ENCODE measurements at regions not wholly inside any gene's neighbourhood (a gene's known extent, or its start where the extent isn't known, plus 50 kb on each side); places are given as distances from the start of the nearest gene placed in this dataset.
A peak's percentile ranks its signal among the peaks of the same experiment; 100 is the strongest.
"Not testable (repeated sequence)": the region's sequence is repeated elsewhere in the genome, so short reads cannot be mapped to it uniquely, and the experiment has no call there.

- H3K4me2 ChIP-seq (ENCODE audit: low read length); H3F3A ChIP-seq (ENCODE audit: control insufficient read depth, insufficient read depth); H3K4me1 ChIP-seq (ENCODE audit: control insufficient read depth, low read length); H3K27me3 ChIP-seq (ENCODE audit: control insufficient read depth, low read length); H4K20me1 ChIP-seq (ENCODE audit: control insufficient read depth, insufficient read depth, low read depth, low read length); H3K9me3 ChIP-seq (ENCODE audit: control insufficient read depth, insufficient read depth, low read length); H3K4me3 ChIP-seq (ENCODE audit: low read length); H3K79me2 ChIP-seq (ENCODE audit: control insufficient read depth, low read length); H3K27ac ChIP-seq (ENCODE audit: low read depth, low read length); H3K9me2 ChIP-seq (replicated peaks; ENCODE audit: control insufficient read depth, low read length); H3K36me3 ChIP-seq (ENCODE audit: control insufficient read depth, low read length): not testable (repeated sequence)
These were observed 51.5 kb upstream of the MUC20 start for GRCh38 chr3:195669310-195669709.

- not testable (repeated sequence) for H3K4me2 ChIP-seq (ENCODE audit: low read length); H3K36me3 ChIP-seq (ENCODE audit: control insufficient read depth, low read length); H3K4me1 ChIP-seq (ENCODE audit: control insufficient read depth, low read length); H3K27me3 ChIP-seq (ENCODE audit: control insufficient read depth, low read length); H3K79me2 ChIP-seq (ENCODE audit: control insufficient read depth, low read length); H3K4me3 ChIP-seq (ENCODE audit: low read length); H3F3A ChIP-seq (ENCODE audit: control insufficient read depth, insufficient read depth); H4K20me1 ChIP-seq (ENCODE audit: control insufficient read depth, insufficient read depth, low read depth, low read length); H3K27ac ChIP-seq (ENCODE audit: low read depth, low read length); H3K9me2 ChIP-seq (replicated peaks; ENCODE audit: control insufficient read depth, low read length); H3K9me3 ChIP-seq (ENCODE audit: control insufficient read depth, insufficient read depth, low read length)
These were observed 52.5 kb upstream of the MUC20 start for GRCh38 chr3:195668131-195668766.

GRCh38 chr3:195665311-195665710 lies 55.5 kb upstream of the MUC20 start:
- H3K9me3 ChIP-seq (ENCODE audit: control insufficient read depth, insufficient read depth, low read length); H3K27me3 ChIP-seq (ENCODE audit: control insufficient read depth, low read length); H3K4me3 ChIP-seq (ENCODE audit: low read length); H3F3A ChIP-seq (ENCODE audit: control insufficient read depth, insufficient read depth); H3K79me2 ChIP-seq (ENCODE audit: control insufficient read depth, low read length); H3K36me3 ChIP-seq (ENCODE audit: control insufficient read depth, low read length); H3K4me2 ChIP-seq (ENCODE audit: low read length); H4K20me1 ChIP-seq (ENCODE audit: control insufficient read depth, insufficient read depth, low read depth, low read length); H3K27ac ChIP-seq (ENCODE audit: low read depth, low read length); H3K9me2 ChIP-seq (replicated peaks; ENCODE audit: control insufficient read depth, low read length); H3K4me1 ChIP-seq (ENCODE audit: control insufficient read depth, low read length): not testable (repeated sequence)

GRCh38 chr3:195664131-195664530 lies 56.6 kb upstream of the MUC20 start:
- not testable (repeated sequence) for H4K20me1 ChIP-seq (ENCODE audit: control insufficient read depth, insufficient read depth, low read depth, low read length); H3K9me2 ChIP-seq (replicated peaks; ENCODE audit: control insufficient read depth, low read length); H3K4me2 ChIP-seq (ENCODE audit: low read length); H3K27me3 ChIP-seq (ENCODE audit: control insufficient read depth, low read length); H3F3A ChIP-seq (ENCODE audit: control insufficient read depth, insufficient read depth); H3K4me3 ChIP-seq (ENCODE audit: low read length); H3K79me2 ChIP-seq (ENCODE audit: control insufficient read depth, low read length); H3K27ac ChIP-seq (ENCODE audit: low read depth, low read length); H3K36me3 ChIP-seq (ENCODE audit: control insufficient read depth, low read length); H3K9me3 ChIP-seq (ENCODE audit: control insufficient read depth, insufficient read depth, low read length); H3K4me1 ChIP-seq (ENCODE audit: control insufficient read depth, low read length)

- H3K9me3 ChIP-seq (ENCODE audit: control insufficient read depth, insufficient read depth, low read length); H3K27me3 ChIP-seq (ENCODE audit: control insufficient read depth, low read length); H3K27ac ChIP-seq (ENCODE audit: low read depth, low read length); H3K36me3 ChIP-seq (ENCODE audit: control insufficient read depth, low read length); H3F3A ChIP-seq (ENCODE audit: control insufficient read depth, insufficient read depth); H4K20me1 ChIP-seq (ENCODE audit: control insufficient read depth, insufficient read depth, low read depth, low read length); H3K4me1 ChIP-seq (ENCODE audit: control insufficient read depth, low read length); H3K4me2 ChIP-seq (ENCODE audit: low read length); H3K4me3 ChIP-seq (ENCODE audit: low read length); H3K9me2 ChIP-seq (replicated peaks; ENCODE audit: control insufficient read depth, low read length); H3K79me2 ChIP-seq (ENCODE audit: control insufficient read depth, low read length): not testable (repeated sequence)
These were observed 61.6 kb upstream of the MUC20 start for GRCh38 chr3:195659136-195659533.

- H3K9me2 ChIP-seq (replicated peaks; ENCODE audit: control insufficient read depth, low read length); H3K4me2 ChIP-seq (ENCODE audit: low read length); H4K20me1 ChIP-seq (ENCODE audit: control insufficient read depth, insufficient read depth, low read depth, low read length); H3K27ac ChIP-seq (ENCODE audit: low read depth, low read length); H3K4me1 ChIP-seq (ENCODE audit: control insufficient read depth, low read length); H3K4me3 ChIP-seq (ENCODE audit: low read length); H3K79me2 ChIP-seq (ENCODE audit: control insufficient read depth, low read length); H3K27me3 ChIP-seq (ENCODE audit: control insufficient read depth, low read length); H3K9me3 ChIP-seq (ENCODE audit: control insufficient read depth, insufficient read depth, low read length); H3K36me3 ChIP-seq (ENCODE audit: control insufficient read depth, low read length); H3F3A ChIP-seq (ENCODE audit: control insufficient read depth, insufficient read depth): not testable (repeated sequence)
These were observed 62.2 kb upstream of the MUC20 start for GRCh38 chr3:195658381-195659135.

GRCh38 chr3:195657475-195658372 lies 63.1 kb upstream of the MUC20 start:
- peak overlapping the region; percentile 53 for H3K4me2 ChIP-seq (ENCODE audit: low read length)
- H3K79me2 ChIP-seq (ENCODE audit: control insufficient read depth, low read length); H3K9me3 ChIP-seq (ENCODE audit: control insufficient read depth, insufficient read depth, low read length); H3K36me3 ChIP-seq (ENCODE audit: control insufficient read depth, low read length); H3F3A ChIP-seq (ENCODE audit: control insufficient read depth, insufficient read depth); H3K27me3 ChIP-seq (ENCODE audit: control insufficient read depth, low read length); H4K20me1 ChIP-seq (ENCODE audit: control insufficient read depth, insufficient read depth, low read depth, low read length); H3K4me1 ChIP-seq (ENCODE audit: control insufficient read depth, low read length); H3K9me2 ChIP-seq (replicated peaks; ENCODE audit: control insufficient read depth, low read length); H3K27ac ChIP-seq (ENCODE audit: low read depth, low read length): not testable (repeated sequence)
- peak overlapping the region; percentile 67 for H3K4me3 ChIP-seq (ENCODE audit: low read length)

GRCh38 chr3:195656091-195656490 lies 64.7 kb upstream of the MUC20 start:
- not testable (repeated sequence) for H3F3A ChIP-seq (ENCODE audit: control insufficient read depth, insufficient read depth); H3K4me2 ChIP-seq (ENCODE audit: low read length); H3K27ac ChIP-seq (ENCODE audit: low read depth, low read length); H3K36me3 ChIP-seq (ENCODE audit: control insufficient read depth, low read length); H3K79me2 ChIP-seq (ENCODE audit: control insufficient read depth, low read length); H3K27me3 ChIP-seq (ENCODE audit: control insufficient read depth, low read length); H3K4me3 ChIP-seq (ENCODE audit: low read length); H4K20me1 ChIP-seq (ENCODE audit: control insufficient read depth, insufficient read depth, low read depth, low read length); H3K9me3 ChIP-seq (ENCODE audit: control insufficient read depth, insufficient read depth, low read length); H3K4me1 ChIP-seq (ENCODE audit: control insufficient read depth, low read length); H3K9me2 ChIP-seq (replicated peaks; ENCODE audit: control insufficient read depth, low read length)
